Lower leg skin (tissue), 4 donors: ENCODE measurements at regions not wholly inside any gene's neighbourhood (a gene's known extent, or its start where the extent isn't known, plus 50 kb on each side); places are given as distances from the start of the nearest gene placed in this dataset.

Experiments
- DNase-seq, 2 donors: peaks; one replicate each; pipeline ENCODE4 v3.0.0-alpha.2; 2019; ENCODE audit warnings: low spot score in 2 of 2
- H3K4me3 ChIP-seq: fragments of 200-600 bp; sonication (generic); 2 replicates; pipeline ENCODE4 v1.5.1; 2017; ENCODE audit warnings: mild to moderate bottlenecking, low read depth; ENCODE audit not compliant: poor library complexity, severe bottlenecking
- CTCF ChIP-seq, 3 donors: fragments of 450-650 bp; IDR thresholded peaks; one replicate each; pipeline ENCODE4 v1.5.1; 2016; ENCODE audit warnings: antibody characterized with exemption in 3 of 3, mild to moderate bottlenecking in 3 of 3, moderate library complexity in 2 of 3
- POLR2A ChIP-seq, 2 donors: fragments of 450-650 bp; IDR thresholded peaks; one replicate each; pipeline ENCODE4 v1.6.1; 2016 to 2017; ENCODE audit warnings: antibody characterized with exemption in 2 of 2, mild to moderate bottlenecking in 1 of 2, moderate library complexity in 1 of 2
- WGBS, 2 donors: methylation state at CpG; one replicate each; pipeline ENCODE4 v1.1.5; 2018; 5-methylcytosine and 5-hydroxymethylcytosine counted together
- intact Hi-C: fragments of 100-400 bp; cut with DNase I; formaldehyde crosslinking; loops from one replicate; pipeline ENCODE4 v1.15.0; 2023; ENCODE audit warnings: low total_unique reads

DNA sequence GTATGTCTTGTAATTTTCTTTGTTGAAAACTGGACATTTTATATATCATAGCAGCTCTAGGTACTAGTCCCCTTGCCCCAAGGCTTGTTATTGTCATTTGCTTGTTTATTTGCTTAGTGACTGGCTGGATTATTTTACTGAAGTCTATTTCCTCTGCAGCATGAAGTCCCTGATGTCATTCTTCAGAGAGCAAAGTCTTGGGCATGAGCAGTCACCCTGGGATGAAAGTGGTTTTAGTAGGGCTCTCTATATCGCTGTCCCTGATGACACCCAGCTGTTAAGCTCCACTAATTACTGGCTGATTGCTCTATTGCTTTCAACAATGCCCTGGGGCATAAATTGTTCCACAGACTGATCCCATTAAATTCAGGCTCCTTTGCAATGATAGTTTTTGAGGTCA lies 113.5 kb upstream of the USP9X start:
- no peak for TF ChIP-seq CTCF (IDR thresholded peaks at IDR 0.05)
- TF ChIP-seq POLR2A (IDR thresholded peaks at IDR 0.05), result no peak
- no peak overlapping the region for H3K4me3 ChIP-seq
- intact Hi-C loops, result no loop called here
- WGBS, 2 donors, result 33 to 44% methylated on average over 1 of the region's 1 CpG
- no peak for DNase-seq

DNA sequence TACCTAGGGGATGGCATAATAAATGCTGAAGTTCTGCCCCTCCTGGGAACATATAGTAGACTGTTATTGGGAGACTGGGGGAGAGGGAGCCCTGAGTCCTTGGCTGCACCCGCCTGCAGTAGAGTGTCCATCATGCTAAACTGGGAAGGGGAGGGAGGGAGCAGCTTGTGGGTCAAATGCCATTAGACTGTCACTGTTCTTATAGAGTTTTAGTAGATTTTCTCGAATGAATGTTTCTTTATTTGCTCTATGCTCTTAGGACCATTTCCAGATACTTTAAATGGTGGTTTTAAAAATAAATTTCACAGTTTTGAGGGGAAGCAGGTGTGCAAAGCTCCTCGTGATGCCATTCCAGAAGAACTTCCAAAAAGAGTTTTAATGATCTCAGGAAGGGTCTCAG lies 111.6 kb upstream of the USP9X start:
- DNase-seq, result no peak
- no peak overlapping the region for H3K4me3 ChIP-seq
- TF ChIP-seq CTCF (IDR thresholded peaks at IDR 0.05) (no peak), POLR2A (IDR thresholded peaks at IDR 0.05) (no peak)
- intact Hi-C loops, result no loop called here
- 78 to 81% methylated on average over 3 of the region's 3 CpGs for WGBS, 2 donors

DNA sequence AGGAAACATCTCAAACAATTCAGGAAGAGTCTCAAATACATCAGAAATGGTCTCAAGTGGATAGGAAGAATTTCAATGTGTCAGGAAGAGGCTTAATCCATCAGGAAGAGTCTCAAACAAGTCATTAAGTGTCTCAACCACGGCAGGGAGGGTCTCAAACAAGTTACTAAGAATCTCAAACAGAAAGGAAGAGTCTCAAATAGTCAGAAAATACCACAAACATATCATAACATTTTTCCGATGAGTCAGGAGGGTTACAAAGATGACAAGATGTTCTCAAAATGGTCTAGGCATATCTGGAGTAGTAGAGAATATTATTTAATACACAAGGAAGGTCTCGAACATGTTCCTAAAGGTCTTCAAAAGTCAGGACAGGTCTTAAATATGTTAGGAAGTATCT lies 109.3 kb upstream of the USP9X start:
- TF ChIP-seq CTCF (IDR thresholded peaks at IDR 0.05) (no peak), POLR2A (IDR thresholded peaks at IDR 0.05) (no peak)
- intact Hi-C loops, result no loop called here
- no peak overlapping the region for H3K4me3 ChIP-seq
- 87 to 91% methylated on average over 3 of the region's 3 CpGs for WGBS, 2 donors
- DNase-seq, result no peak

DNA sequence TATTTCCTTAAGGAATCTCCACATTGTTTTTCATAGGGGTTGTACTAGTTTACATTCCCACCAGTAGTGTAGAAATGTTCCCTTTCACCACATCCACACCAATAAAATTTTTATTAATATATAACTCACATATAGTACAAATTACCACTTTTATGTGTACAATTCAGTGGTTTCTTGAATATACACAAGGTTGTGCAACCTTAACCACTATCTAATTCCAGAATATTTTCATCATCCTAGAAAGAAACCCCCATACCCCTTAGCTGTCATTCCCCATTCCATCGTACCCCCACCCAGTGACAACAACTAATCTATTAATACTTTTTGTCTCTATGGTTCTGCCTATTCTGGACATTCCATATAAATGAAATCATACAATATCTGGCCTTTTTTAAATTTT lies 108.3 kb upstream of the USP9X start:
- no peak for TF ChIP-seq POLR2A (IDR thresholded peaks at IDR 0.05)
- no peak for TF ChIP-seq CTCF (IDR thresholded peaks at IDR 0.05)
- H3K4me3 ChIP-seq, result no peak overlapping the region
- DNase-seq, result no peak
- WGBS, 2 donors, result 88 to 100% methylated on average over 1 of the region's 1 CpG
- intact Hi-C loops, result no loop called here

GRCh38 chrX:40984962-40985361 lies 100.3 kb upstream of the USP9X start:
- TF ChIP-seq CTCF (IDR thresholded peaks at IDR 0.05), result no peak
- TF ChIP-seq POLR2A (IDR thresholded peaks at IDR 0.05), result no peak
- 87 to 91% methylated on average over 4 of the region's 4 CpGs for WGBS, 2 donors
- intact Hi-C loops, result no loop called here
- H3K4me3 ChIP-seq, result no peak overlapping the region
- DNase-seq, result no peak

GRCh38 chrX:40987413-40987812 lies 97.8 kb upstream of the USP9X start:
- intact Hi-C loops, result no loop called here
- H3K4me3 ChIP-seq, result no peak overlapping the region
- WGBS, 2 donors, result 63 to 93% methylated on average over 2 of the region's 2 CpGs
- DNase-seq, result no peak
- TF ChIP-seq POLR2A (IDR thresholded peaks at IDR 0.05) (no peak), CTCF (IDR thresholded peaks at IDR 0.05) (no peak)
